K562 (cell line): ENCODE measurements at regions not wholly inside any gene's neighbourhood (a gene's known extent, or its start where the extent isn't known, plus 50 kb on each side); places are given as distances from the start of the nearest gene placed in this dataset.

Experiments
- ATF1 ChIP-seq, 2 experiments: fragments of 450-650 bp in 1 of 2; IDR thresholded peaks; 2 replicates each; pipeline ENCODE4 v1.6.1; 2016; ENCODE audit warnings: missing compliant biosample characterization in 1 of 2, missing genetic modification characterization in 1 of 2
- FOXJ3 ChIP-seq: sonication (generic); formaldehyde crosslinking; IDR thresholded peaks from 2 replicates; pipeline ENCODE4 v1.4.0; 2020; ENCODE audit warnings: mild to moderate bottlenecking, missing genetic modification reagents
- HNRNPLL ChIP-seq: fragments of 200-400 bp; formaldehyde crosslinking; IDR thresholded peaks from 2 replicates; pipeline ENCODE4 v1.6.1; 2017; ENCODE audit warnings: low read length, low read depth, mild to moderate bottlenecking; ENCODE audit not compliant: poor library complexity, severe bottlenecking
- POLR3A ChIP-seq: IDR thresholded peaks from 2 replicates; pipeline ENCODE4 v1.6.1; 2011; ENCODE audit warnings: borderline replicate concordance, mild to moderate bottlenecking, moderate library complexity; ENCODE audit not compliant: insufficient read length, insufficient read depth; ENCODE audit errors: extremely low read depth
- TGIF2 ChIP-seq: sonication (generic); formaldehyde crosslinking; IDR thresholded peaks from 2 replicates; pipeline ENCODE4 v1.8.1; 2022; ENCODE audit warnings: mild to moderate bottlenecking, missing genetic modification reagents, moderate library complexity
- TF ChIP-seq, protein P1 (sequence below): fragments of 450-650 bp; IDR thresholded peaks from 2 replicates; pipeline ENCODE4 v1.6.1; 2016; ENCODE audit warnings: low read depth

GRCh38 chr7:68295386-68295785 lies 1298.8 kb downstream of the TYW1 start (continued):
- TF ChIP-seq, protein P1, sequence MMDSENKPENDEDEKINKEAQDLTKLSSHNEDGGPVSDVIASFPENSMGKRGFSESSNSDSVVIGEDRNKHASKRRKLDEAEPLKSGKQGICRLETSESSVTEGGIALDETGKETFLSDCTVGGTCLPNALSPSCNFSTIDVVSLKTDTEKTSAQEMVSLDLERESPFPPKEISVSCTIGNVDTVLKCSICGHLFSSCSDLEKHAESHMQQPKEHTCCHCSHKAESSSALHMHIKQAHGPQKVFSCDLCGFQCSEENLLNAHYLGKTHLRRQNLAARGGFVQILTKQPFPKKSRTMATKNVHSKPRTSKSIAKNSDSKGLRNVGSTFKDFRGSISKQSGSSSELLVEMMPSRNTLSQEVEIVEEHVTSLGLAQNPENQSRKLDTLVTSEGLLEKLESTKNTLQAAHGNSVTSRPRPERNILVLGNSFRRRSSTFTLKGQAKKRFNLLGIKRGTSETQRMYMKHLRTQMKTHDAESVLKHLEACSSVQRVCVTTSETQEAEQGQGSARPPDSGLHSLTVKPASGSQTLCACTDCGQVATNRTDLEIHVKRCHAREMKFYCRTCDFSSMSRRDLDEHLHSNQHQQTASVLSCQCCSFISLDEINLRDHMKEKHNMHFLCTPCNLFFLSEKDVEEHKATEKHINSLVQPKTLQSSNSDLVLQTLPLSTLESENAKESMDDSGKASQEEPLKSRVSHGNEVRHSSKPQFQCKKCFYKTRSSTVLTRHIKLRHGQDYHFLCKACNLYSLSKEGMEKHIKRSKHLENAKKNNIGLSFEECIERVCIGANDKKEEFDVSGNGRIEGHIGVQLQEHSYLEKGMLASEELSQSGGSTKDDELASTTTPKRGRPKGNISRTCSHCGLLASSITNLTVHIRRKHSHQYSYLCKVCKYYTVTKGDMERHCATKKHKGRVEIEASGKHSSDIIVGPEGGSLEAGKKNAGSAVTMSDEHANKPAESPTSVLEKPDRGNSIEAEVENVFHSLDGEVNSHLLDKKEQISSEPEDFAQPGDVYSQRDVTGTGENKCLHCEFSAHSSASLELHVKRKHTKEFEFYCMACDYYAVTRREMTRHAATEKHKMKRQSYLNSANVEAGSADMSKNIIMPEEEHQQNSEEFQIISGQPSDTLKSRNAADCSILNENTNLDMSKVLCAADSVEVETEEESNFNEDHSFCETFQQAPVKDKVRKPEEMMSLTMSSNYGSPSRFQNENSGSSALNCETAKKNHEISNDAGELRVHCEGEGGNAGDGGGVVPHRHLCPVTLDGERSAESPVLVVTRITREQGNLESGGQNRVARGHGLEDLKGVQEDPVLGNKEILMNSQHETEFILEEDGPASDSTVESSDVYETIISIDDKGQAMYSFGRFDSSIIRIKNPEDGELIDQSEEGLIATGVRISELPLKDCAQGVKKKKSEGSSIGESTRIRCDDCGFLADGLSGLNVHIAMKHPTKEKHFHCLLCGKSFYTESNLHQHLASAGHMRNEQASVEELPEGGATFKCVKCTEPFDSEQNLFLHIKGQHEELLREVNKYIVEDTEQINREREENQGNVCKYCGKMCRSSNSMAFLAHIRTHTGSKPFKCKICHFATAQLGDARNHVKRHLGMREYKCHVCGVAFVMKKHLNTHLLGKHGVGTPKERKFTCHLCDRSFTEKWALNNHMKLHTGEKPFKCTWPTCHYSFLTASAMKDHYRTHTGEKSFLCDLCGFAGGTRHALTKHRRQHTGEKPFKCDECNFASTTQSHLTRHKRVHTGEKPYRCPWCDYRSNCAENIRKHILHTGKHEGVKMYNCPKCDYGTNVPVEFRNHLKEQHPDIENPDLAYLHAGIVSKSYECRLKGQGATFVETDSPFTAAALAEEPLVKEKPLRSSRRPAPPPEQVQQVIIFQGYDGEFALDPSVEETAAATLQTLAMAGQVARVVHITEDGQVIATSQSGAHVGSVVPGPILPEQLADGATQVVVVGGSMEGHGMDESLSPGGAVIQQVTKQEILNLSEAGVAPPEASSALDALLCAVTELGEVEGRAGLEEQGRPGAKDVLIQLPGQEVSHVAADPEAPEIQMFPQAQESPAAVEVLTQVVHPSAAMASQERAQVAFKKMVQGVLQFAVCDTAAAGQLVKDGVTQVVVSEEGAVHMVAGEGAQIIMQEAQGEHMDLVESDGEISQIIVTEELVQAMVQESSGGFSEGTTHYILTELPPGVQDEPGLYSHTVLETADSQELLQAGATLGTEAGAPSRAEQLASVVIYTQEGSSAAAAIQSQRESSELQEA: no peak
- no peak for TF ChIP-seq FOXJ3 (CRISPR knock-in tag)
- TF ChIP-seq HNRNPLL: no peak
- no peak for TF ChIP-seq POLR3A
- TF ChIP-seq TGIF2 (CRISPR knock-in tag): no peak
- TF ChIP-seq ATF1 (CRISPR knock-in tag; IDR thresholded peaks at IDR 0.05): no peak
- TF ChIP-seq ATF1 (tag; IDR thresholded peaks at IDR 0.05): no peak
- TF ChIP-seq, all 486 proteins: peak for 0
